CD4-positive, alpha-beta T cell treated with Interferon alpha-2 for 1 hour (primary cell): ENCODE measurements at regions not wholly inside any gene's neighbourhood (a gene's known extent, or its start where the extent isn't known, plus 50 kb on each side); places are given as distances from the start of the nearest gene placed in this dataset.

Experiments used
- DNase-seq, 2 donors: peaks; one replicate each; pipeline ENCODE4 v3.0.0-alpha.2; 2020 to 2022

DNA sequence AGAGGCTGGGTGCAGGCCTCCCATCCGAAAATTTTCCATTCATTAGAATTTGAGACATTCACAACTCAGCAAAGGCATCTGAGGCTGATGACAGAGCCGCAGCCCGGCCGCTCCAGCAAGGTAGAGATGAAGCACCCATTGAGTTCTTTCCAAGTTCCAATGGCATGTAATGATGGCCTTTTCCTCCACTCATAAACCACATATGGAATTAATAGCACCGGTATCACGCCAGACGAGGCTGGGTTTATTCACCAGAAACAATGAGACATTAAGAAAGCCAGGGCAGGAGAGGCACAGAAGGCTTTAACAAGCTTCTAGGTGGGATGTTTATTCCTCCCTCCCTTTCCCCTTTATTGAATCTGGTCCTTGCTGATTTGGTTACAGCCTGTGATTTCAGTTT lies 534.4 kb downstream of the MN1 start:
- DNase-seq: no peak

DNA sequence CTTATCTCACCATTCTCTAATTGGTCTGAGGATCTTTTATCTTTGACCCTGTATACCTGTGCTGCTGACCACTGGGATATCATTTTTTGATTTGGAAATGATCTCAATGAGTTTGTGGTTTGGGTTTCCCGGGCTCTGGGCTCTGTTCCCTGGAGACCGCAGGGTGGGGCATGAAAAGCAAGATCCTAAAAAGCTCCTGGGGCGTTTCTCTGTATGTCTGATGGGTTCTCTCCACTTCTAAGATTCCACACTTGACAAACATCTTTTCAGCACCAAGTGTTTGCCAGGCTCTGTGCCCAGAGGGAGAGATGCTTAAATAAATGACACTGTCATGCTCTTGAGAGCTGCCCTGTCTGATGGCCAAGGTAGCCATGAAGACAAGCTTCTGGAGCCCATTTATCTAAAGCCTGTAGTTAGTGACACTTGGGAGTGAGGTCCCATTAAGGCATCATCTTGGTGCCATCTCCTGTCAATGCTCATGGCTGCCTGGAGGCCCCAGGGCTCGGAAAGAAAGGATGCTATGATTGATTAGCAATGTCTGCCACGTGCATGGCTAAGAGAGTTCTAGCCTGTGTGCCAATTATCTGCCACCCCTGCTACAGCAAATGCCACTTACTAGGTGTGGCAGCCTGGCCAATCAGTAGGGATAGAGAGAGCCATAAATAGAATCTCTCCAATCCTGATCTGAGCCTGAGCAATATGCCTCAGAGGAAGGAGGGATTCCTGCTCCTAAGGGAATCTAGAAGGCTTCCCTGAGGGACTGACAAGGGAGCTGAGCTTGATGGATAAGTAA lies 531.6 kb downstream of the MN1 start:
- no peak for DNase-seq

DNA sequence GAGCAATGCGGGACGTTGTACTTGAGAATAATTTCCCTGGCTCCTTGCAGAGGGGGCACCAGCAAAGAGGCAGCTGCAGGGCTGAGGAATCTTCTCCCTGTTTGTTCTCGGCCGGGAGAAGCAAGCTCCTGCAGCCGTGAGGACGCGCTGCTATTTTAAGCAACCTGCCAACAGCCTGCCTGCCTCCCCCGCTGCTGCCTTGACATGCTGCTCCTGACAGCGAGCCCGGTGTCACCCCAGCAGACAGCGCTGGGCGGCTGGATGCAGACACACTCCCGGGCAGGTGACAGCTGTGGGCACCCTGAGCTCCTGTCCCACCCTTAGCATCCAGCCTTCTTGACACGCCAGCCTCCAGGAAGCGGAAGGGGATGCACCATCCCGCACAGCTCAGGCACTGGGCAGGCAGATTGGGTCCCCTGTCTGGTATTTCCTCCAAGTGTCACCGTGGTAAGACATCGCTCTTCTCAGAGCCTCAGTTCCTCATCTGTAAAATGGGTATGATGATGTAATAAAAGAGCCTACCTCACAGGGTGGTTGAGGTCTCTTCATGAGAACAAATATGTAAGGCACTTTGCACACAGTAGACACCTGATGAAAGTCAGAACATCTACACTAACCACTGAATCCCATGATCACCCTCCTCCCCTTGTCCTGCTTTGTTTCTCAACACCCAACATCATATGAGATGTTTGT lies 530.6 kb downstream of the MN1 start:
- DNase-seq: no peak

DNA sequence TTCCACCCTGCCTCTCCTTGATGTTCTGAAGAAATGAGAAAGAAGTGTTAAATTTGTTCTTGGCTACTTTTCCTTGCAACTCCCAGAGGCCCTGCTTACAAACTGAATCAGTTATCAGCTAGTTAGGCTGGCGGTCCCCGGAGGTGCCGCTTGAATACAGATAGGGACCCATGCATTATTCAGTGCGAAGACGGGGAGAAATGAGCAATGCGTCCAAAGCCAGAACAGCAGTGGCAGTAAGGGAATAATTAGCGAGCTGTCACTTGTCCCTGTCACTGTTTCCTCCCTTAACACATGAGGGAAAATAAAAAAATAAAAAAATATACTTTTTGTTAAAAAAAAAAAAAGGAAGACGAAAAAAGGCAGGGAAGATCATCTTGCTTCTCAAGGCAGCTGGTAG lies 528.1 kb downstream of the MN1 start:
- DNase-seq: no peak

DNA sequence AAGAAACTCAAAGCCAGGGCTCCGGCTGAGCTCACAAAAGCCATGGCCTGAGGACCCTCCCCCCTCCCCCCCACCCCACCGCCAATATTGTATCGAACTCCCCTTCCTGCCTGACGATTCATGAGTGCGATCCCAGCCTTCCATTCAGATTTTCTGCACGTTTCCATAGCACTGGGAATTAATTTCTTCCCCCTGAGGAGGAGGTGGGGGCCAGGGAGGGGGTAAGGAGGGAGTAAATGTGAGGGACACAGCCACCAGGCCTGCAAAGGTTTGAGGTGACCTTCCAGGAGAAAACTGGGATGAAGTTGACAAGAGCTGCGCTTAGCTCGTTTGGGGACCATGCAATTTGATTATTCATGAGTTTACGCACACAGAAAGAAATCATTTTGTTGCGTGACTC lies 527.7 kb downstream of the MN1 start:
- DNase-seq: no peak

DNA sequence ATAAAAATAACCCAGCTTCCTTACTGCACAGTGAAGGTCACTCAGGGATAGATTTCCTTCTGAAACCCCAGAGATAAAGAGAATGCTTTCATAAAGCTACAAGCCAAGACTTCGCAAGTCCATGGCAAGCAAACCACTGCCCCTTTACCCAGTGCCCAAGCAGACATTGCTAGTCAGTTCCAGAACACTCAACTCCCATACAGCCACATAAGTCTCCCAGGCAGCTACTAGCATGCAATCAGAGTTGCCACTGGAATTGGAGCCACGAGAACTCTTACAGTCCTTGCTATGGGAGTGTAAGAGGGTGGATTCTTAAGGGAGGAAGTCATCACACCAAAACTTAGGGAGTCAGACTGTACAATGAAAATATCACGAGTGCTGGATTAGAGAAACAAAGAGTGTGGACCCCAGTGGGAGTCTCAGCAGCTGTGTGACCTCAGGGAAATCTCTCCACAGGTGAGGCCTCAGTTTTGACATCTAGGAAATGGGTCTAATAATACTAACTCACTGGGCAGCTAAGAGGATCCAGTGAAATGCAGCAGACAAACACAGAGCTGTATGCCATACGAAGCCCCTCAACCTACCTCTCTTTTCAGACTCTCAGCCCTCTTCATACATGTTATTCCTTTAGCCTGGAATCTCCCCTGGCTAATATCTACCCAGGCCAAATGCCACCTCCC lies 526.6 kb downstream of the MN1 start:
- DNase-seq: no peak

DNA sequence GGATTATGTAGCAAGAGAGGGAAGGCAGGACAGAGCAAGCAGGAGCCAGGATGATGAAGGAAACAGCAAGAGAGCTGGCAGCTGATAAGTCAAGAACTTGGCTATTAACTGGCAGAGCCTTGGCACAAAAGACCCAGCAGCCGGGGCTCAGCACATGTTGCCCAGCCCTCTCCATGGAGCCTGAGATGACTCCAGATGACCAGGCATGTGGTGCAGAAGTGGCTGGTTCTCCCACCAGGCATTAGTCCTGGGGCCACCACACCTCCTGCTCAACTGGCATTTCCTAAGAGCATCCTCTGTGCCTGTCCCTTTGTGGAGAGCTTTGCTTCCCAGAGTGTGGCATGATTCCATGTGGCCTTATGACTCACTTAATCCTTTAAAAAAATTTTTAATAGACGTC lies 522.6 kb downstream of the MN1 start:
- no peak for DNase-seq

DNA sequence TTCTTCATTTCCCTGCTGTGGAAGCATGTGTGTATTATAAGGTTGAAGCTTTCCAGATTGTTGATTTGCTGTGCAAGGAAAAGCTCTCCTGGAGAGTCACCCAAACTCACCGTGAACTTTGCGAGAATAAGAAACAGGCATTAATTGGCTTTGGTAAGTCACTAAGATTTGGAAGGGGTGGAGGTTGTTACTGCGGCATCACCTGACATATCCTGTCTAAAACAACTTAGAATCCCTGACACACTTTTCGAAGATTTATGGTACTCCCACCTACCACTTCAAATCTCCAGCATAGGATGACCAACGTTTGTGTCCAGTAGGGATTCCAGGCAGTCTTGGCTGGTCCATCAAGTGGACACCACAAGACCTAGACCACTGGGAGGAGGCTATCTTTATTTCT lies 518.3 kb downstream of the MN1 start:
- DNase-seq: no peak

DNA sequence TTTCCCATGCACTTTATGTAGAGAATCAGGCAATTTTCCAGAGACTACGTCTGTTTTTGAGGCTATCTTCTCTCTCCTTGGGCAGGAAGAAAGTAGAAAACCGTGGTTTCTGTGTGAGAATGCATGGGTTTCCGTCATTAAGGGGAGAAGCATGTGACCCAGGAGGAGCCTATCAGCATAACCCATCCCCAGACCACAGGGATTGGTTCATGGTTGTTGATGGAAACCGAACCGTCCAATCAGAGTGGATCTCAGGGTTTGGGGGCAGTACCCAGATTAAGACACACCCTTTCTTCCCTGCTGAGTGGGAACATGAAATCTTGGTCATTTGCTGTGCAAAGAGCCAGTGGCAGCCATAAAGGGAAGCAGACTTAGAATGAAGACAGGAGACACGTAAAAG lies 517.8 kb downstream of the MN1 start:
- DNase-seq: no peak

DNA sequence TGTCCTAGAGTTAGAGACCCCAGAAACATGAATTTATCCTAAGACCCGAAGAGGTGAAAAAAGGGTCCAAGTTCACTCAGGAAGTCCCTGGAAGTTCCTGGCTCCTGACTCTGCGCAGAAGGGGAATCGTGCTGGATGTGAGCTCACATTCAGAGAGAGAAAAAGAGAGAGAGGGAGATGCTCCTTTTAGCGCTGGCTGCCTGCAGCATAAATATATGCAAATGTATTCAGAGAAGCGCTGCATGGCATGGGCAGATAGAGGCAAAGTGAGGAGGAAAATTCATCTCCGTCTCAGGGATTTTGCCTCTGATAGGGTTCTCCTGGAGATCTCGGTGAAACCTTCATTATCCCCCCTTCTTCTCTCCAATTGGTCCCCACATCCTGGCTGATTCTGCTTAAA lies 517.2 kb downstream of the MN1 start:
- DNase-seq: no peak

DNA sequence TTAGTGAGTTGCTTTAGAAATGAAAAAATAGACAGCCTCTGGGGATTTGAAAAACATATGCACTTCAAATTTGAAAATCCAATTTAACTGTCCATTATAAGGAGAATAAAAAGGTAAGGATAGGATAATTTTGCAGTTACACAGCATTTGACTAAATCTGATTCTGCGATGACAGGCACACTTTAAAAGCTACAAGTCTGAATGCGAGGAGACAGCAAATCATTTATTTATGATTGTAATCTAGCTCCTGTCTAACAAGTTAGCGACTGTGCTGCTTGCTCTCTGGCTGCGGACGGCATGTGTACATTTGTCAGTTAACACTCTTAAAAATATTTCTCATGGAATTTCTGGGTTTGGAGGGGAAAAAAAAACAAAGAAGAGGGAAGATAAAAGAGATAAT lies 514.8 kb downstream of the MN1 start:
- no peak for DNase-seq

DNA sequence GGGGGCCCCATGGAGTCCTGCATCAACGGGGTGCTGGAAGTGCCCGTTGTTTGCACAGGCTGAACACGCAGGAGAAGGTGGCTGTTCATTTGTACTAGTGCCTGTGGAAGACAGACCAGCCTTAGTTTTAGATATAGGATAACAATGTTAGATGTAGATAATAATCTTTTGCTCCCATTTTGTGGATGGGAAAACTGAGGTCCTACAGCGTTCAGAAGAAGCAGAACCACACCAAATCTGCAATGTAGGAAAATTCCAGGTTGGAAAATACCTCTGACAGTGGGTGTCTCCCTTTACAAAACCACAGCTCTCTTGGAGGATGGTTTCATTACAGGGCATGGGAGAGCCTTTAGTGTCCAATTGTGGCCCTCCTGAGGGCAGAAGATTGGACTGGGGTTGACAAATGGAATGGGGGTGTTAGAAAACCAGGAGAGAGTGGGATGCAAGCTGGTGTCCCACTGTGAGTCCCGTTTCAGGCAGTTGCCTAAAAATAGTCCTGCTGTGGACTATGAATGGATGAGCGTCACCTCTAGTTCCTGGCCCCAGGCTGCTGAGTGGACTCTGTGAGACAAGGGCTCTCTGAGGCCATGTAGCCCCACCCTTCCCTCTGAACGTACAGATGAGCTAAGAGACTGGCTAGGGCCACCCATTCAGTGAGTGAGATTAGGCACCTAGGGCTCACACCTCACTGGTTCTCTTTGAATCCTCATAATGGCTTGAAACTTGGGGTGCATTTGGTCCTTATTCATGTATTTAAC lies 508.8 kb downstream of the MN1 start:
- no peak for DNase-seq

DNA sequence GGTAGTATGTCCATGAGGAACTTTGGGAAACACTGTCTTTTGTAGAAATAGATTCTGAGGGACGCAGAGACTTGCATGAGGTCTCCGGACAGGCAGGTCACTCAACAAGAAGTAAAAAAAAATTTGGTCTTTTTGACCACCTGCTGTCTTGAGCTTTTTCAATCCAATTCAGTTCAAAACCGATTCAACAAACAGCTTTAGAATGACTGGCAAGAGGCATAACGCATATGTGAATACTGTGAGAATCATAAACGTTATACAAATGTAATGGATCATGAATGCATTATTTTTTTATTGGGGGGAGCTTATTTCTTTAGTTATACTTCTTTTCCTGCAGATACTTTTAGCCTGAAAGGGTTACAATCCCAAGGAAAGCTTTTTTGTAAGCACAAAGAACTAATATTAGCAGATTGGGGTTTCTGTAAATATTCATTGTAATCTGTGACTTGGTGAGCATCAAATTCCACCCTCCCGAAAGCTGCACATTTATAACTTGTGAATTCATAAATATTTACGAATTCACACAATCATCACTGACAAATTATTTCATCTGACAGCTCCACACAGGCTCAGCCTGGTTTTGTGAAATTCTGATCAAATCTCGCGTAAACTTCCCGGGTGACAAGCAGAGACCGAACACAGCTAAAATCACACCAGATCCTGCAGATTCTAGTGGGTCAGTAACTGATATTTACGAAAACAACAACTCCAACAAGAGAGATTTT lies 507.7 kb downstream of the MN1 start:
- no peak for DNase-seq

DNA sequence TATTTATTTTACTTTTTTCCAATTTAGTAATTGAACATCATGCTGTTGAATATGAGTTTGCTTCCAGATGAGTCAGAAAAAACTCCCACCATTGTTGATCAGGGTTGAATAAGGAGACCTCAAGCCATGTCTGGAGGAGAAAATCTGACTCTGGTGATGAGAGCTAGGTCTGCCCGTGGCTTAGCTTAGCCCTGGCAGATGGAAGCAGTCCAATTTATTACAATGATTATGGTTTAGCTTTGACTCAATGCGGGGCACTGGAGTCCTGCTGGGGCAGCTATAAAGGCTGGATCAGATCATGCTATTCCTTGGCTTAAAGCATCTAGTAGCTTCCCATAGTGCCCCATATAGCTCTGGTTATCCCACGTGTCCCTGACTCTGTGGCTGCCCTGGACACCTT lies 506.5 kb downstream of the MN1 start:
- DNase-seq: no peak

DNA sequence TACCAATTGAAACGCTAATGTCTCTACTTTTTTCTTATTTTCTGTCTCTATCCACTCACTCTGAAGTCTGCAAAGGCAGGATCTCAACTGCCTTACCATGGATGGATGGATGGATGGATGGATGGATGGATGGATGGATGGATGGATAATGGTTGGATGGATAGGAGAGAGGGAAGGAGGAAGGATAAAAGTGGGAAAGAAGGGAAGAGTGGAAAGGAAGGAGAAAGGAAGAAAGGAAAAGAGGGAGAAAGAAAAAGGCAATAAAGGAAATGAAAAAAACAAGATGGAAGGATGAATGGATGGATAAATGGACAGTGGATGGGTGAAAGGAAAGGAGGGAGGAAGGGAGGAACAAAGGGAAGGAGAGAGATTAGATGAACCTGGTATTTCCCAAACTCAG lies 506.0 kb downstream of the MN1 start:
- DNase-seq: no peak

DNA sequence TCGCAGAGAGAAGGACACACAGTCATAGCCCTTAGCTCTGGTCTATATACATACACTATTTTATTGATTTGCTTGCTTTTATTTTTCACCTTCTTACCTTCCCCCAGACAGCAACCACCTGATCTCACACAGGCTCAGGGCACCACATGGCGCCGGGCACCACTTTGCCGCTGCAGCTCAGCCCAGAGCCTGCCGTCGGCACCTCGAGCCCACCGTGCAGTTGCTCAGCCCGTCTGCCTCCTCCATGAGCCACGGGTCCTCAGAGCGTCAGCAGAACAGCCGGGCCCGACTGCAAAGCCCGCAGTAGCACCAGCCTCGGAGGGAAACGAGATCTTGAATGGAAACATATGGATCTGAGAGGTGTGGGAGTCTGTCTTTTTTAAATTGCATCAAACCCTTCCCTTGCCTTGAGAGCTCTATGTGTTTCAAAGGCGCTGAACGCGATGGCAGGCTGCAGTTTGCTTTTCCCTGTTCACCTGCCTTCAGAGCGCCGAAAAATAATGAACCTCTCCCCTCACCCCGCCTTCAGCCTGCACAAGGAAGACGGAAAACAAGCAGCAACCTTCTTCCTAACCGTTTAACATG lies 505.4 kb downstream of the MN1 start:
- DNase-seq: no peak

DNA sequence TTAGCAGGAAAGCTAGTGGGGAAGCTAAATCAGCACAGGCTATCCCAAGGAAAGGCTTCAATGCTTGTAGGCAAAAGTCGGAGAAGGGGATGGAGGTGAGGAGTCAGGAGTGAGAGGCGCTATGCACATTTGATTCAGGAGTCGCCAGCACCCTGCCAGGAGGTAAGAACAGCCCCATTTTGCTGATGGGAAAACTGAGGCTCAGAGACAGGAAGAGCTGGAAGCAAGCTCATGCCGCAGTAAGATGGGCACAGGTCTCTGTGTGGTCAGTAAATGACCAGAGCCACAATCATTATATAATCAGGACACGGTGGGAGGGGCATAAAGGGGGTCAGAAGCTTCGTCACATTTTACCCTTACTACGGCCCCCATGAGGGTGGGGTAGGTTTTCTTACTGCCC lies 504.4 kb downstream of the MN1 start:
- DNase-seq: no peak

DNA sequence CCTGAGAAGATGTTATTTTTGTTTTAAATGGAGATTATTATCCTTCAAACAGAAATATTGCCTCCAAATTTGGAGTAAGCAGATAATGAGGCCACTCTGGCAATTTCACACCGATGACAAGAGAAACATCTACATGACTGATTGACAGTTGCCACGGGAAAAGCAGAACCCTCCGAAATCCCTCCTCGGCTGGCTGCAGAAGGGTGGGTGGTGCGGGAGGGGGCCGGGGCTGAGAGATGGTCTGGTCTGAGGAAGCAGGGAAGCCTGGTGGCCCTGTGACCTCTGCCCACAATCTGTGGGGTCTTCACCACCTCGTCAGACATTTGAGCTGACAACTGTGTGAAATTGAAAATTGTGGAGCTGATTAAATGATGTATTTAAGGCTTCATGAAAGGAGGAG lies 503.2 kb downstream of the MN1 start:
- no peak for DNase-seq

DNA sequence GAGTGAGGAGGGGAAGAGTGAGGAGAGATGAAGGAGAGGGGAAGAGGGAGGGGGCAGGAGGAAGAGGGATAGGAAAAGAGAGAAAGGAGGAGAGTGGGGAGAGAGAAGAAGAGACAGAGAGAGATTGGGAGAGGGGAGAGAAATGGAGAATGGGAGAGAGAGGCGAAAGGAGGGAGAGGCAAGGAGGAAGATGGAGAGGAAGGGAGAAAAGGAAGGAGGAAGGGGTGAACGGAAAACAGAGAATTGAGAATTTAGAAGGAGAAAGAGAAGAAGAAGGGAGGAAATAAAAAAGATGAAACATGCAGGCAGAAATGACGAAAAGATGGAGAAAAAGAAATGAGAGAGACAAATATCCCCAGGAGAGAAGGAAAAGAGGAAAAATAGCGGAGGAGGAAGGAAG lies 502.8 kb downstream of the MN1 start:
- no peak for DNase-seq

DNA sequence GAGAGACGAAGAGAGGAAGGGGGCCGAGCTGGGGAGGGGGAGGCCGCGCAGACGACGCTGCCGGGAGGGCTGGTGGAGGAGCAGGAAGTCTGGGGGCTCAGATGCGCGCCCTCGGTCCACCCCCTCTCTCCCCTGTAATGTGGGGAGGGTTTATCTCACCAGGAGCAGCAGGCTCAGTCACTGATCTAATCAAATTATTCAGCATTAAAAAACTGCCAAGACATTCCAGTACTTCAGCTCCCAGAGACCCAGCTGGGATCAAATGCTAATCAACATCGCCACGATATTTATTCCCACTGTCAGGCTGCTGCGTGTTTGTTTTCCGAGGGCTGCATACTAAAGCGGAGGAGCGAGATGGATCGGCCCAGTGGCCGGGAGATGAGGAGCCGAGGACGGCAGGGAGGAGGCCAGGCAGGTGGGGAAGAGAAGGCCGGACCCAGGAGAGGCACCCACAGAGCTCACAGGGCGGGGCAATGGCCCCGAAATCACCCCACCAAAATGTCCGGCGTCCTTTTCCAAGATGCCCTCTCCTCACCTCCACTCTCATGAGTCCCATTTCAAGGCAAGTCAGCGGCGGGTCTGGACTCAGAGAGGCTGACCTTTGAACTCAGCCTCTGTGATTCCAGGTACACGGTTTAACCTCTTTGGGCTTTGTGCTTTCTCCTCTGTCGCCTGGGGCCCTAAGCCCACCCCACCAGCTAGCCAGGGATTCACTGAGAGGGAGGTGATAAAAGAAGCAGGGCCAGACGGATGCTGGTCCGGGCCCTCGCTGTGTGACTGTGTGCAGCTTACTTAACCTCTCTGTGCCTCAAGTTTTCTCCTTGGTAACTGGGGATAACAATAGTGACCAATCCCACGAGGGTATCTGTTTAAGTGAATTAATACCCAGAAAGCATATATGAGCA lies 502.1 kb downstream of the MN1 start:
- no peak for DNase-seq
